ENCODE measurements at regions not wholly inside any gene's neighbourhood (a gene's known extent, or its start where the extent isn't known, plus 50 kb on each side); places are given as distances from the start of the nearest gene placed in this dataset.

DNA sequence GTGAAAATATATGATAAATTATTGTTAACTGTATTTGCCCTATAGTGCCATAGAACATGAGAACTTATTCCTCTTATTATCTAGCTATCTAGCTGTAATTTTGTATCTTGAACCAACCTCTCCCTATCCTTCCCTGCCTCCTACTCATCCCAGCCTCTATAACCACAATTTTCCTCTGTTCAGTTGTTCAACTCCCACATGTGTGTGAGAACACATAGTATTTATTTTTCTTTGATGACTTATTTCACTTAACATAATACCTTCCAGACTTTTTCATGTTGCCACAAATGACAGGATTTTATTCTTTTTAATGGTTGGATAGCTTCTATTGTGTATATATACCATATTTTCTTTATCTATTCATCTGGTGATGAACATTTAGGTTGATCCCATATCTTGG lies 85.4 kb upstream of the SUCLG2 start:
- H3K9me3 ChIP-seq (ENCODE audit: insufficient read depth, low read depth, low read length), result no peaks in the 10 kb centered on the region
- no peaks in the 10 kb centered on the region for H3K79me2 ChIP-seq (ENCODE audit: insufficient read depth, low read length)
- no peaks in the 10 kb centered on the region for H3K27me3 ChIP-seq (ENCODE audit: insufficient read depth, low read length, poor library complexity, severe bottlenecking)
- H3K4me3 ChIP-seq (ENCODE audit: low read length, poor library complexity, severe bottlenecking), result no peak overlapping the region
- no peaks in the 10 kb centered on the region for H4K20me1 ChIP-seq (ENCODE audit: insufficient read depth, low read length, poor library complexity, severe bottlenecking)
- no peaks in the 10 kb centered on the region for H3F3A ChIP-seq (ENCODE audit: low read depth)
- H3K4me2 ChIP-seq (ENCODE audit: low read depth, low read length, poor library complexity, severe bottlenecking), result no peak overlapping the region
- no peaks in the 10 kb centered on the region for H3K36me3 ChIP-seq (ENCODE audit: insufficient read depth, low read length)
- no peaks in the 10 kb centered on the region for H3K4me1 ChIP-seq (ENCODE audit: insufficient read depth, low read length, poor library complexity, severe bottlenecking)
- no peaks in the 10 kb centered on the region for H3K9me2 ChIP-seq (replicated peaks; ENCODE audit: low read depth, low read length)
- H3K9ac ChIP-seq (ENCODE audit: low read depth, low read length, poor library complexity, severe bottlenecking), result no peak overlapping the region
- TF ChIP-seq EZH2phosphoT487 (IDR thresholded peaks at IDR 0.05; ENCODE audit: borderline replicate concordance), result no peak
- TF ChIP-seq, protein P1, sequence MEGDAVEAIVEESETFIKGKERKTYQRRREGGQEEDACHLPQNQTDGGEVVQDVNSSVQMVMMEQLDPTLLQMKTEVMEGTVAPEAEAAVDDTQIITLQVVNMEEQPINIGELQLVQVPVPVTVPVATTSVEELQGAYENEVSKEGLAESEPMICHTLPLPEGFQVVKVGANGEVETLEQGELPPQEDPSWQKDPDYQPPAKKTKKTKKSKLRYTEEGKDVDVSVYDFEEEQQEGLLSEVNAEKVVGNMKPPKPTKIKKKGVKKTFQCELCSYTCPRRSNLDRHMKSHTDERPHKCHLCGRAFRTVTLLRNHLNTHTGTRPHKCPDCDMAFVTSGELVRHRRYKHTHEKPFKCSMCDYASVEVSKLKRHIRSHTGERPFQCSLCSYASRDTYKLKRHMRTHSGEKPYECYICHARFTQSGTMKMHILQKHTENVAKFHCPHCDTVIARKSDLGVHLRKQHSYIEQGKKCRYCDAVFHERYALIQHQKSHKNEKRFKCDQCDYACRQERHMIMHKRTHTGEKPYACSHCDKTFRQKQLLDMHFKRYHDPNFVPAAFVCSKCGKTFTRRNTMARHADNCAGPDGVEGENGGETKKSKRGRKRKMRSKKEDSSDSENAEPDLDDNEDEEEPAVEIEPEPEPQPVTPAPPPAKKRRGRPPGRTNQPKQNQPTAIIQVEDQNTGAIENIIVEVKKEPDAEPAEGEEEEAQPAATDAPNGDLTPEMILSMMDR (conservative IDR thresholded peaks at IDR 0.05; ENCODE audit: low read length), result no peak
- no peak overlapping the region for H2AFZ ChIP-seq (ENCODE audit: low read length)

GRCh38 chr3:67737906-67738865 lies 83.8 kb upstream of the SUCLG2 start:
- Histone ChIP-seq H3K4me2 (ENCODE audit: low read depth, low read length, poor library complexity, severe bottlenecking) (no peak overlapping the region), H3K9me2 (replicated peaks; ENCODE audit: low read depth, low read length) (no peaks in the 10 kb centered on the region), H3K9me3 (ENCODE audit: insufficient read depth, low read depth, low read length) (no peaks in the 10 kb centered on the region), H2AFZ (ENCODE audit: low read length) (no peak overlapping the region), H3K4me3 (ENCODE audit: low read length, poor library complexity, severe bottlenecking) (no peak overlapping the region), H3K79me2 (ENCODE audit: insufficient read depth, low read length) (no peaks in the 10 kb centered on the region), H3K9ac (ENCODE audit: low read depth, low read length, poor library complexity, severe bottlenecking) (no peak overlapping the region), H3K27me3 (ENCODE audit: insufficient read depth, low read length, poor library complexity, severe bottlenecking) (no peaks in the 10 kb centered on the region), H4K20me1 (ENCODE audit: insufficient read depth, low read length, poor library complexity, severe bottlenecking) (no peaks in the 10 kb centered on the region), H3K36me3 (ENCODE audit: insufficient read depth, low read length) (no peaks in the 10 kb centered on the region), H3F3A (ENCODE audit: low read depth) (no peaks in the 10 kb centered on the region), H3K4me1 (ENCODE audit: insufficient read depth, low read length, poor library complexity, severe bottlenecking) (no peaks in the 10 kb centered on the region)
- no peak for TF ChIP-seq EZH2phosphoT487 (IDR thresholded peaks at IDR 0.05; ENCODE audit: borderline replicate concordance)
- TF ChIP-seq, protein P1 (conservative IDR thresholded peaks at IDR 0.05; ENCODE audit: low read length), result no peak

DNA sequence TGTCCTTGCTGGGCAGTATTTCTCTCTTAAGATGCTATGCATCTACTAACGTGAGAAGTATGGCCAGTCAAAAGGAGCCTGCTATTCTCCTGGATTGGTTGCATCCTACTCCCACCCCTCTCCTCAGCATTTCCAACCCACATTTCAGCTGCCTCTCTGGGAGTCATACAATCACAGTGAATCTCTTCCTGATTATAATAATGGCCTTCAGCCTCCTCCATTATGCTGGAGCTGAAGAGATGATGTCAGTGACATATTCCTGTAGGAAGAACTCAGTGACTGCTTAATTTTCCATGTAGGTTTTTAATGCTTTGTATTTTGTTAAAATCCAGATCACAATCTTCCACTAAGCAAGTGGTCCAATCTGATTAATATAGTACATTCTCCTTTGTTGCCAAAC lies 82.7 kb upstream of the SUCLG2 start:
- no peak overlapping the region for H3K4me2 ChIP-seq (ENCODE audit: low read depth, low read length, poor library complexity, severe bottlenecking)
- TF ChIP-seq EZH2phosphoT487 (IDR thresholded peaks at IDR 0.05; ENCODE audit: borderline replicate concordance), result no peak
- TF ChIP-seq, protein P1 (conservative IDR thresholded peaks at IDR 0.05; ENCODE audit: low read length), result no peak
- H3F3A ChIP-seq (ENCODE audit: low read depth), result no peaks in the 10 kb centered on the region
- no peak overlapping the region for H3K4me3 ChIP-seq (ENCODE audit: low read length, poor library complexity, severe bottlenecking)
- H3K36me3 ChIP-seq (ENCODE audit: insufficient read depth, low read length), result no peaks in the 10 kb centered on the region
- H3K9me2 ChIP-seq (replicated peaks; ENCODE audit: low read depth, low read length), result no peaks in the 10 kb centered on the region
- H4K20me1 ChIP-seq (ENCODE audit: insufficient read depth, low read length, poor library complexity, severe bottlenecking), result no peaks in the 10 kb centered on the region
- H2AFZ ChIP-seq (ENCODE audit: low read length), result no peak overlapping the region
- H3K79me2 ChIP-seq (ENCODE audit: insufficient read depth, low read length), result no peaks in the 10 kb centered on the region
- H3K9ac ChIP-seq (ENCODE audit: low read depth, low read length, poor library complexity, severe bottlenecking), result no peak overlapping the region
- no peaks in the 10 kb centered on the region for H3K27me3 ChIP-seq (ENCODE audit: insufficient read depth, low read length, poor library complexity, severe bottlenecking)
- no peaks in the 10 kb centered on the region for H3K4me1 ChIP-seq (ENCODE audit: insufficient read depth, low read length, poor library complexity, severe bottlenecking)
- no peaks in the 10 kb centered on the region for H3K9me3 ChIP-seq (ENCODE audit: insufficient read depth, low read depth, low read length)
